K562 (cell line): ENCODE measurements at regions not wholly inside any gene's neighbourhood (a gene's known extent, or its start where the extent isn't known, plus 50 kb on each side); places are given as distances from the start of the nearest gene placed in this dataset.

Experiments used
- LCOR ChIP-seq: sonication (generic); formaldehyde crosslinking; IDR thresholded peaks from 2 replicates; pipeline ENCODE4 v1.8.0; 2022; ENCODE audit warnings: mild to moderate bottlenecking, missing genetic modification reagents
- MEIS2 ChIP-seq: fragments of 450-650 bp; IDR thresholded peaks from 2 replicates; pipeline ENCODE4 v1.6.1; 2014; ENCODE audit warnings: mild to moderate bottlenecking; ENCODE audit not compliant: partially characterized antibody
- RAD21 ChIP-seq, 2 experiments: fragments of 250-450 bp in 1 of 2; fragments of 450-650 bp in 1 of 2; sonication (Bioruptor Pico) in 1 of 2; formaldehyde crosslinking in 1 of 2; IDR thresholded peaks in 1 of 2; conservative IDR thresholded peaks in 1 of 2; 2 replicates each; pipeline versions ENCODE4 v1.4.0 to v1.8.0; 2020 to 2022; ENCODE audit warnings: mild to moderate bottlenecking in 2 of 2, moderate library complexity in 1 of 2
- TF ChIP-seq, protein P1 (sequence below): fragments of 450-650 bp; IDR thresholded peaks from 2 replicates; pipeline ENCODE4 v1.6.1; 2016; ENCODE audit warnings: missing biosample characterization, missing genetic modification characterization
- TF ChIP-seq, protein P2 (sequence below), 2 experiments: IDR thresholded peaks in 1 of 2; conservative IDR thresholded peaks in 1 of 2; 2 replicates each; pipeline ENCODE4 v1.6.1; 2016; ENCODE audit warnings: low read depth in 2 of 2, mild to moderate bottlenecking in 1 of 2, missing compliant biosample characterization in 1 of 2, missing genetic modification characterization in 1 of 2, moderate library complexity in 1 of 2
- TF ChIP-seq, protein P3 (sequence below), 3 experiments: IDR thresholded peaks in 2 of 3; conservative IDR thresholded peaks in 1 of 3; 2 replicates each; pipeline ENCODE4 v1.5.1; 2011 to 2012; ENCODE audit warnings: low read length in 3 of 3, mild to moderate bottlenecking in 3 of 3, control low read depth in 2 of 3, improper control_type of control experiment in 1 of 3, inconsistent platforms in 1 of 3, low read depth in 1 of 3, mixed read lengths in 1 of 3, moderate library complexity in 1 of 3; ENCODE audit not compliant: insufficient read depth in 2 of 3
- TF ChIP-seq, protein P4 (sequence below): fragments of 450-650 bp; conservative IDR thresholded peaks from 2 replicates; pipeline ENCODE4 v1.6.1; 2016; ENCODE audit warnings: missing genetic modification characterization, low read depth, mild to moderate bottlenecking, missing compliant biosample characterization, moderate library complexity
- TF ChIP-seq, protein P5 (sequence below): fragments of 450-650 bp; IDR thresholded peaks from 2 replicates; pipeline ENCODE4 v1.6.1; 2016
- TF ChIP-seq, protein P6 (sequence below): sonication (generic); formaldehyde crosslinking; IDR thresholded peaks from 2 replicates; pipeline ENCODE4 v1.5.0; 2020; ENCODE audit warnings: missing genetic modification reagents

DNA sequence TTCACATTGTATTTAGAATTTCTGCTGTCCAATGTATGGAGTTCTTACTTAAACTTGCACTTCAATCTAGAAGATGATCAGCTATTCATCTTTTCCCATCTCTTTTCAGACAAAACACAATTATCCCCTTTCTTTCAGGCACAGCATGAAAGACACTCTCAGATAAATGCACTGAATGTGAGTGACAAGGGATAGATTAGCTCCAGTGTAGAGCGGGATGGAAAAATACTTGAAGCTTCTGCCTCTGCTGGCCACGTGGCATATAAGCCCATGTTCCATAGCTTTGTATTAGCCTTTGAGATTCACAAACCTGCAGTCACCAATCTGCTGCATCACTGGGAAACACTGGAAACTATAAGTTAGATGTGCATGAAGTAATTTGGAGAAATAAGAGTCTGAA is 162.2 kb upstream of the FAM3C start (continued):
- TF ChIP-seq, protein P1, sequence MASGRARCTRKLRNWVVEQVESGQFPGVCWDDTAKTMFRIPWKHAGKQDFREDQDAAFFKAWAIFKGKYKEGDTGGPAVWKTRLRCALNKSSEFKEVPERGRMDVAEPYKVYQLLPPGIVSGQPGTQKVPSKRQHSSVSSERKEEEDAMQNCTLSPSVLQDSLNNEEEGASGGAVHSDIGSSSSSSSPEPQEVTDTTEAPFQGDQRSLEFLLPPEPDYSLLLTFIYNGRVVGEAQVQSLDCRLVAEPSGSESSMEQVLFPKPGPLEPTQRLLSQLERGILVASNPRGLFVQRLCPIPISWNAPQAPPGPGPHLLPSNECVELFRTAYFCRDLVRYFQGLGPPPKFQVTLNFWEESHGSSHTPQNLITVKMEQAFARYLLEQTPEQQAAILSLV (tag), result no peak
- TF ChIP-seq, protein P2, sequence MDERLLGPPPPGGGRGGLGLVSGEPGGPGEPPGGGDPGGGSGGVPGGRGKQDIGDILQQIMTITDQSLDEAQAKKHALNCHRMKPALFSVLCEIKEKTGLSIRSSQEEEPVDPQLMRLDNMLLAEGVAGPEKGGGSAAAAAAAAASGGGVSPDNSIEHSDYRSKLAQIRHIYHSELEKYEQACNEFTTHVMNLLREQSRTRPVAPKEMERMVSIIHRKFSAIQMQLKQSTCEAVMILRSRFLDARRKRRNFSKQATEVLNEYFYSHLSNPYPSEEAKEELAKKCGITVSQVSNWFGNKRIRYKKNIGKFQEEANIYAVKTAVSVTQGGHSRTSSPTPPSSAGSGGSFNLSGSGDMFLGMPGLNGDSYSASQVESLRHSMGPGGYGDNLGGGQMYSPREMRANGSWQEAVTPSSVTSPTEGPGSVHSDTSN (CRISPR knock-in tag; IDR thresholded peaks at IDR 0.05; ENCODE audit: low read depth), result no peak
- TF ChIP-seq, protein P2 (tag; conservative IDR thresholded peaks at IDR 0.05; ENCODE audit: low read depth), result peak; percentile 67; the same call in 1 of the 2 replicates
- TF ChIP-seq MEIS2 (peak; percentile 16), RAD21 (CRISPR knock-in tag; conservative IDR thresholded peaks at IDR 0.05 in 1 of 2, IDR thresholded peaks at IDR 0.05 in 1 of 2) (peak in 1 of 2 experiments; percentile 22; a peak in 1 of 4 replicates), LCOR (CRISPR knock-in tag) (no peak)
- TF ChIP-seq, protein P3, sequence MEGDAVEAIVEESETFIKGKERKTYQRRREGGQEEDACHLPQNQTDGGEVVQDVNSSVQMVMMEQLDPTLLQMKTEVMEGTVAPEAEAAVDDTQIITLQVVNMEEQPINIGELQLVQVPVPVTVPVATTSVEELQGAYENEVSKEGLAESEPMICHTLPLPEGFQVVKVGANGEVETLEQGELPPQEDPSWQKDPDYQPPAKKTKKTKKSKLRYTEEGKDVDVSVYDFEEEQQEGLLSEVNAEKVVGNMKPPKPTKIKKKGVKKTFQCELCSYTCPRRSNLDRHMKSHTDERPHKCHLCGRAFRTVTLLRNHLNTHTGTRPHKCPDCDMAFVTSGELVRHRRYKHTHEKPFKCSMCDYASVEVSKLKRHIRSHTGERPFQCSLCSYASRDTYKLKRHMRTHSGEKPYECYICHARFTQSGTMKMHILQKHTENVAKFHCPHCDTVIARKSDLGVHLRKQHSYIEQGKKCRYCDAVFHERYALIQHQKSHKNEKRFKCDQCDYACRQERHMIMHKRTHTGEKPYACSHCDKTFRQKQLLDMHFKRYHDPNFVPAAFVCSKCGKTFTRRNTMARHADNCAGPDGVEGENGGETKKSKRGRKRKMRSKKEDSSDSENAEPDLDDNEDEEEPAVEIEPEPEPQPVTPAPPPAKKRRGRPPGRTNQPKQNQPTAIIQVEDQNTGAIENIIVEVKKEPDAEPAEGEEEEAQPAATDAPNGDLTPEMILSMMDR (IDR thresholded peaks at IDR 0.05 in 2 of 3, conservative IDR thresholded peaks at IDR 0.05 in 1 of 3; ENCODE audit: insufficient read depth in 2 of 3, low read depth in 1 of 3, low read length in 3 of 3), result peak in 1 of 3 experiments; percentile 10; a peak in 1 of 6 replicates
- TF ChIP-seq, protein P4, sequence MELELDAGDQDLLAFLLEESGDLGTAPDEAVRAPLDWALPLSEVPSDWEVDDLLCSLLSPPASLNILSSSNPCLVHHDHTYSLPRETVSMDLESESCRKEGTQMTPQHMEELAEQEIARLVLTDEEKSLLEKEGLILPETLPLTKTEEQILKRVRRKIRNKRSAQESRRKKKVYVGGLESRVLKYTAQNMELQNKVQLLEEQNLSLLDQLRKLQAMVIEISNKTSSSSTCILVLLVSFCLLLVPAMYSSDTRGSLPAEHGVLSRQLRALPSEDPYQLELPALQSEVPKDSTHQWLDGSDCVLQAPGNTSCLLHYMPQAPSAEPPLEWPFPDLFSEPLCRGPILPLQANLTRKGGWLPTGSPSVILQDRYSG (tag), result 0 out of 2 replicates have a peak, but pooled peaks have one; percentile 27
- TF ChIP-seq, protein P5, sequence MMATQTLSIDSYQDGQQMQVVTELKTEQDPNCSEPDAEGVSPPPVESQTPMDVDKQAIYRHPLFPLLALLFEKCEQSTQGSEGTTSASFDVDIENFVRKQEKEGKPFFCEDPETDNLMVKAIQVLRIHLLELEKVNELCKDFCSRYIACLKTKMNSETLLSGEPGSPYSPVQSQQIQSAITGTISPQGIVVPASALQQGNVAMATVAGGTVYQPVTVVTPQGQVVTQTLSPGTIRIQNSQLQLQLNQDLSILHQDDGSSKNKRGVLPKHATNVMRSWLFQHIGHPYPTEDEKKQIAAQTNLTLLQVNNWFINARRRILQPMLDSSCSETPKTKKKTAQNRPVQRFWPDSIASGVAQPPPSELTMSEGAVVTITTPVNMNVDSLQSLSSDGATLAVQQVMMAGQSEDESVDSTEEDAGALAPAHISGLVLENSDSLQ, result peak; percentile 67
- TF ChIP-seq, protein P6, sequence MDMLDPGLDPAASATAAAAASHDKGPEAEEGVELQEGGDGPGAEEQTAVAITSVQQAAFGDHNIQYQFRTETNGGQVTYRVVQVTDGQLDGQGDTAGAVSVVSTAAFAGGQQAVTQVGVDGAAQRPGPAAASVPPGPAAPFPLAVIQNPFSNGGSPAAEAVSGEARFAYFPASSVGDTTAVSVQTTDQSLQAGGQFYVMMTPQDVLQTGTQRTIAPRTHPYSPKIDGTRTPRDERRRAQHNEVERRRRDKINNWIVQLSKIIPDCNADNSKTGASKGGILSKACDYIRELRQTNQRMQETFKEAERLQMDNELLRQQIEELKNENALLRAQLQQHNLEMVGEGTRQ (CRISPR knock-in tag), result 0 out of 2 replicates have a peak, but pooled peaks have one; percentile 32
- TF ChIP-seq, all 486 proteins: peak for 9
